ENCODE measurements at regions not wholly inside any gene's neighbourhood (a gene's known extent, or its start where the extent isn't known, plus 50 kb on each side); places are given as distances from the start of the nearest gene placed in this dataset.

DNA sequence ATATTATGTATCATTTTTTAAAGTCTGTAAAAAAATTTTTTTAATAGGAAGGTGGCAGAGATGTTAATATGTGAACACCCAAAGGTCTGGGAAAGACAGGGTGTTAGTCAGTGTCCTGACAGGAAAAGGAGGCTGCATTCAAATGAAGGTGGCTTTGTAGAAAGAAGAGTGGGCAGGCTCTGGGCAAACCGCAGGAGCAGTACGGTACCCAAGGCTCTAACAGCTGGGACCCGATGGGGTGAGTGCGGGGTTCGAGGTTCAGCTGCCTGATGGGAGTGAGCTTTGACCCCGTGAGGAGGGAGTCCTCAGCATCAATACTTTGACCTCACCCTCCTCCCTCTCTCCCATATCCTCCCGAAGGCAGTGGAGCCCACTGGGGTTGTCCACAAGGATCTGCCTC lies 142.5 kb downstream of the C11orf91 start:
- Histone ChIP-seq H3K4me1 (no peaks in the 10 kb centered on the region), H3K36me3 (no peaks in the 10 kb centered on the region), H3K27me3 (no peaks in the 10 kb centered on the region), H3K9me3 (no peaks in the 10 kb centered on the region), H3K4me3 (no peak overlapping the region), H3K27ac (no peak overlapping the region)
- intact Hi-C loops (cut with DNase I), result no loop called here
- TF ChIP-seq, protein P1, sequence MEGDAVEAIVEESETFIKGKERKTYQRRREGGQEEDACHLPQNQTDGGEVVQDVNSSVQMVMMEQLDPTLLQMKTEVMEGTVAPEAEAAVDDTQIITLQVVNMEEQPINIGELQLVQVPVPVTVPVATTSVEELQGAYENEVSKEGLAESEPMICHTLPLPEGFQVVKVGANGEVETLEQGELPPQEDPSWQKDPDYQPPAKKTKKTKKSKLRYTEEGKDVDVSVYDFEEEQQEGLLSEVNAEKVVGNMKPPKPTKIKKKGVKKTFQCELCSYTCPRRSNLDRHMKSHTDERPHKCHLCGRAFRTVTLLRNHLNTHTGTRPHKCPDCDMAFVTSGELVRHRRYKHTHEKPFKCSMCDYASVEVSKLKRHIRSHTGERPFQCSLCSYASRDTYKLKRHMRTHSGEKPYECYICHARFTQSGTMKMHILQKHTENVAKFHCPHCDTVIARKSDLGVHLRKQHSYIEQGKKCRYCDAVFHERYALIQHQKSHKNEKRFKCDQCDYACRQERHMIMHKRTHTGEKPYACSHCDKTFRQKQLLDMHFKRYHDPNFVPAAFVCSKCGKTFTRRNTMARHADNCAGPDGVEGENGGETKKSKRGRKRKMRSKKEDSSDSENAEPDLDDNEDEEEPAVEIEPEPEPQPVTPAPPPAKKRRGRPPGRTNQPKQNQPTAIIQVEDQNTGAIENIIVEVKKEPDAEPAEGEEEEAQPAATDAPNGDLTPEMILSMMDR (IDR thresholded peaks at IDR 0.05), result no peak
- no peak for DNase-seq (ENCODE audit: low spot score in 2 of 2)

DNA sequence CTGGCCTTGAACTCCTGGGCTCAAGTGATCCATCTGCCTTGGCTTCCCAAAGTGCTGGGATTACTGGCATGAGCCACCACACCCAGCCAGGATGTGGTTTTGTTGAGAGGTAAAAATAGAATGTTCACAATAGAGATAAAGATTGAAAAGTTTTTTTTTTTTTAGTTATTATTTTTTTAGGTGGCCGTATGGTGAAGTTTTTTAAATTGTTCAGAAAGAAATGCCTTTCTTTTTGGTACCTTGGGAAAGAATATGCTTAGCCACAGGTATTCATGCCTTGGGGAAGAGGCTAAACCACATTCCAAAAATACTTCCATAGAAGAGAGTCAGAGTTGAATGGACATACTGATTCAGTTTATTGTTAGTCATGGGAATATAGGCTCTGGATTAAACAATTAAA lies 143.4 kb downstream of the C11orf91 start:
- no peaks in the 10 kb centered on the region for H3K9me3 ChIP-seq
- no peaks in the 10 kb centered on the region for H3K36me3 ChIP-seq
- H3K4me3 ChIP-seq, result no peak overlapping the region
- intact Hi-C loops (cut with DNase I), result no loop called here
- no peaks in the 10 kb centered on the region for H3K4me1 ChIP-seq
- no peaks in the 10 kb centered on the region for H3K27me3 ChIP-seq
- H3K27ac ChIP-seq, result no peak overlapping the region
- TF ChIP-seq, protein P1 (IDR thresholded peaks at IDR 0.05), result no peak
- DNase-seq (ENCODE audit: low spot score in 2 of 2), result no peak

DNA sequence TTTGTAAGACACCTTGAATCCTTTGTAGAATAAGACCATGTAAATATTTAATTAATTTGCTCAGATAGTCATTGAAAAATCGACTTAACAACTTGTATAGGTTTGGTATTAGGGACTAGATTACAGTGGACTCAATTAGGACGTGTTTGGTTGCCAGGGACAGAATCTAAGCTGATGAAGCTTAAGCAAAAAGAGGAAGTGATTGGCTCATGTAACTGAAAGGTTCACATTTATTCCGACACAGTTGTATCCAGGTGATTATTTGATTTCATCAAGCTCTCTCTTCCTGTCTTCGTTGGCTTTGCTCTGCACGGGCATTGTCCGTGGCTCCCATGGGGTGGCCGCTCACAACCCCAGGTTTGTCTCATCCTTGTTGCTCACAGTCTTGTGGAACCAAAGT lies 146.4 kb downstream of the C11orf91 start:
- H3K9me3 ChIP-seq, result no peaks in the 10 kb centered on the region
- H3K36me3 ChIP-seq, result no peaks in the 10 kb centered on the region
- TF ChIP-seq, protein P1 (IDR thresholded peaks at IDR 0.05), result no peak
- DNase-seq (ENCODE audit: low spot score in 2 of 2), result no peak
- no peak overlapping the region for H3K4me3 ChIP-seq
- no peaks in the 10 kb centered on the region for H3K27me3 ChIP-seq
- no peaks in the 10 kb centered on the region for H3K4me1 ChIP-seq
- intact Hi-C loops (cut with DNase I), result no loop called here
- H3K27ac ChIP-seq, result no peak overlapping the region

DNA sequence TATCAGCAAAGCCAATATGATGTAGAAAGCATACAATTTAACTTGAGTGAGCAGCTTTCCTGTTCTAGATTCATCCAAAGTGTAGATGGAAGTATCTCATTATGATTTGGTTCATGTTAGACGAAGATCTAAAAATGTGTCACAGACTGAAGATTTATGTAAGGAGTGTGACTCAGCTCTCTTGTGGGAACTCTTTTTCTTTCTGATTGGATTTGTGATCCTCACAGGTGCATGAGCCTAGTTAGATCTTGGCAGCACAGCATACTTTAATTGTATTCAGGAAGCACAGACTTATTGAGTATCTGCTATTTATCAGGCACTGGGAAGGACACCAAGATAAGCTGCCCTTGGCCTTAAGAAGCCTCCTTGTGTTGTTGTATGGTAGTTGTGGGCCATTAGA lies 147.1 kb downstream of the C11orf91 start:
- H3K27me3 ChIP-seq, result no peaks in the 10 kb centered on the region
- no peaks in the 10 kb centered on the region for H3K36me3 ChIP-seq
- no peak overlapping the region for H3K4me3 ChIP-seq
- H3K4me1 ChIP-seq, result no peaks in the 10 kb centered on the region
- intact Hi-C loops (cut with DNase I), result no loop called here
- H3K27ac ChIP-seq, result no peak overlapping the region
- no peaks in the 10 kb centered on the region for H3K9me3 ChIP-seq
- TF ChIP-seq, protein P1 (IDR thresholded peaks at IDR 0.05), result no peak
- no peak for DNase-seq (ENCODE audit: low spot score in 2 of 2)

DNA sequence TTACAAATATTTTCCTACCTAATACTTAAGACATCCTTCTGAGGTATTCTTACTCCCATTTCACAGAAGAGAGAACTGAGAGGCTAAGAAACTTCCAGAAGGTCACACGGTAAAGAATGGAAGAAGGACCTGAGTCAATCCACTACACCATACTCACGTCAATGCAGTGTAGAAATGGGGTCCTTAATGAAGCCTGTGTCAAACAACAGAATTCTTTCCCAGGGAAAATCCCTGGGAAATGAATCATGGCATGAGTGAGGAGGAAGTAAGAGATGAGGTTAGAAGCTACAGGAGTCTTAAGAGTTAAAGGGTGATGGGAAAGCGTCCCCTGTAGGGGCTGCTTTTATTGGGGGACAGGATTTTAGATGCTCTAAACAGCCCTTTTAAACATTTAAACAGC lies 147.9 kb downstream of the C11orf91 start:
- Histone ChIP-seq H3K27ac (no peak overlapping the region), H3K4me1 (no peaks in the 10 kb centered on the region), H3K27me3 (no peaks in the 10 kb centered on the region), H3K9me3 (no peaks in the 10 kb centered on the region), H3K36me3 (no peaks in the 10 kb centered on the region), H3K4me3 (no peak overlapping the region)
- intact Hi-C loops (cut with DNase I), result no loop called here
- DNase-seq (ENCODE audit: low spot score in 2 of 2), result no peak
- TF ChIP-seq, protein P1 (IDR thresholded peaks at IDR 0.05), result no peak

DNA sequence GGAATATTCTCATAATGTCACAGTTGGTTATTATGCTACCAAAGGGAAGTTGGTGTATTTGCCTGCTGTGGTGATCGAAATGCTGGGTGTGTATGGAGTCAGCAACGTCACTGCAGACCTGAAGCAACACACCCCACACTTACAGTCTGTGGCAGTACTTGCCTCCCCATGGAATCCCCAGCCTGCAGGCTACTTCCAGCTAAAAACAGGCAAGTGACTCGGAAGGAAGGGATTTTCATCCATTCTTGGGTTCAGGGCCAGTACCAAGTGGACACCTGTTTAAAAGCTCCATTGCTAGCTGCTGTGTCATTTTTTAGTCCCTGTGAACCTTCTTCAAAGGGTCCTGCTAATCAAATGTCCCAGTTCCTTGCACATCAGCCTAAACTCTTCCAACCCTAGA lies 149.6 kb downstream of the C11orf91 start:
- no peaks in the 10 kb centered on the region for H3K4me1 ChIP-seq
- no peaks in the 10 kb centered on the region for H3K9me3 ChIP-seq
- H3K4me3 ChIP-seq, result no peak overlapping the region
- no peak for DNase-seq (ENCODE audit: low spot score in 2 of 2)
- H3K27ac ChIP-seq, result no peak overlapping the region
- TF ChIP-seq, protein P1 (IDR thresholded peaks at IDR 0.05), result no peak
- no peaks in the 10 kb centered on the region for H3K27me3 ChIP-seq
- intact Hi-C loops (cut with DNase I), result no loop called here
- H3K36me3 ChIP-seq, result no peaks in the 10 kb centered on the region

All from ascending aorta (tissue), 2 donors.